ENCODE measurements at regions not wholly inside any gene's neighbourhood (a gene's known extent, or its start where the extent isn't known, plus 50 kb on each side); places are given as distances from the start of the nearest gene placed in this dataset.

GRCh38 chr3:64974401-64974800, 286.6 kb upstream of the ADAMTS9 start:
- Histone ChIP-seq H3K4me1 (ENCODE audit: control insufficient read depth in 1 of 2, insufficient read depth in 2 of 2, low read length in 2 of 2) (no peaks in the 10 kb centered on the region), H3K27me3 (ENCODE audit: control insufficient read depth in 1 of 2, insufficient read depth in 2 of 2, low read length in 1 of 2) (no peaks in the 10 kb centered on the region), H3K27ac (ENCODE audit: low read depth in 1 of 2, low read length in 2 of 2) (no peak overlapping the region), H3K9me3 (ENCODE audit: control insufficient read depth, low read length) (no peaks in the 10 kb centered on the region), H3K36me3 (ENCODE audit: control insufficient read depth in 1 of 2, insufficient read depth in 2 of 2, low read length in 1 of 2) (peaks cover 0 to 2% of the 10 kb centered on the region in 2 donors), H3K4me3 (ENCODE audit: low read length in 2 of 2) (no peak overlapping the region)
- ATAC-seq (ENCODE audit: low FRiP score) (no peak), DNase-seq (no peak)
- intact Hi-C loops (cut with DNase I): no loop called here
- WGBS, 2 donors: 84 to 85% methylated on average over 5 of the region's 5 CpGs

GRCh38 chr3:64972793-64973192, 285.0 kb upstream of the ADAMTS9 start:
- intact Hi-C loops (cut with DNase I): no loop called here
- 96 to 100% methylated on average over 1 of the region's 1 CpG for WGBS, 2 donors
- peaks cover 0 to 2% of the 10 kb centered on the region in 2 donors for H3K36me3 ChIP-seq (ENCODE audit: control insufficient read depth in 1 of 2, insufficient read depth in 2 of 2, low read length in 1 of 2)
- ATAC-seq (ENCODE audit: low FRiP score) (no peak), DNase-seq (no peak)
- H3K27ac ChIP-seq (ENCODE audit: low read depth in 1 of 2, low read length in 2 of 2): no peak overlapping the region
- H3K4me3 ChIP-seq (ENCODE audit: low read length in 2 of 2): no peak overlapping the region
- no peaks in the 10 kb centered on the region for H3K4me1 ChIP-seq (ENCODE audit: control insufficient read depth in 1 of 2, insufficient read depth in 2 of 2, low read length in 2 of 2)
- H3K9me3 ChIP-seq (ENCODE audit: control insufficient read depth, low read length): no peaks in the 10 kb centered on the region
- H3K27me3 ChIP-seq (ENCODE audit: control insufficient read depth in 1 of 2, insufficient read depth in 2 of 2, low read length in 1 of 2): no peaks in the 10 kb centered on the region

GRCh38 chr3:64971602-64972001, 283.8 kb upstream of the ADAMTS9 start:
- 61 to 93% methylated on average over 1 of the region's 1 CpG for WGBS, 2 donors
- no peak overlapping the region for H3K27ac ChIP-seq (ENCODE audit: low read depth in 1 of 2, low read length in 2 of 2)

GRCh38 chr3:64970634-64971033, 282.8 kb upstream of the ADAMTS9 start:
- WGBS, 2 donors: 93 to 94% methylated on average over 3 of the region's 3 CpGs
- no peaks in the 10 kb centered on the region for H3K27me3 ChIP-seq (ENCODE audit: control insufficient read depth in 1 of 2, insufficient read depth in 2 of 2, low read length in 1 of 2)
- ATAC-seq (ENCODE audit: low FRiP score) (no peak), DNase-seq (no peak)
- no peak overlapping the region for H3K4me3 ChIP-seq (ENCODE audit: low read length in 2 of 2)
- no peaks in the 10 kb centered on the region for H3K4me1 ChIP-seq (ENCODE audit: control insufficient read depth in 1 of 2, insufficient read depth in 2 of 2, low read length in 2 of 2)
- peaks cover 0 to 2% of the 10 kb centered on the region in 2 donors for H3K36me3 ChIP-seq (ENCODE audit: control insufficient read depth in 1 of 2, insufficient read depth in 2 of 2, low read length in 1 of 2)
- H3K9me3 ChIP-seq (ENCODE audit: control insufficient read depth, low read length): no peaks in the 10 kb centered on the region
- no peak overlapping the region for H3K27ac ChIP-seq (ENCODE audit: low read depth in 1 of 2, low read length in 2 of 2)
- intact Hi-C loops (cut with DNase I): no loop called here

More at GRCh38 chr3:64971602-64972001, 283.8 kb upstream of the ADAMTS9 start:
- no peaks in the 10 kb centered on the region for H3K9me3 ChIP-seq (ENCODE audit: control insufficient read depth, low read length)
- DNase-seq: no peak
- peaks cover 0 to 2% of the 10 kb centered on the region in 2 donors for H3K36me3 ChIP-seq (ENCODE audit: control insufficient read depth in 1 of 2, insufficient read depth in 2 of 2, low read length in 1 of 2)
- H3K4me1 ChIP-seq (ENCODE audit: control insufficient read depth in 1 of 2, insufficient read depth in 2 of 2, low read length in 2 of 2): no peaks in the 10 kb centered on the region
- ATAC-seq (ENCODE audit: low FRiP score): no peak
- no peaks in the 10 kb centered on the region for H3K27me3 ChIP-seq (ENCODE audit: control insufficient read depth in 1 of 2, insufficient read depth in 2 of 2, low read length in 1 of 2)
- intact Hi-C loops (cut with DNase I): no loop called here
- no peak overlapping the region for H3K4me3 ChIP-seq (ENCODE audit: low read length in 2 of 2)

GRCh38 chr3:64961301-64961700, 273.5 kb upstream of the ADAMTS9 start:
- intact Hi-C loops (cut with DNase I): no loop called here
- H3K4me3 ChIP-seq (ENCODE audit: low read length in 2 of 2): no peak overlapping the region
- H3K27me3 ChIP-seq (ENCODE audit: control insufficient read depth in 1 of 2, insufficient read depth in 2 of 2, low read length in 1 of 2): no peaks in the 10 kb centered on the region
- no peak overlapping the region for H3K27ac ChIP-seq (ENCODE audit: low read depth in 1 of 2, low read length in 2 of 2)
- H3K36me3 ChIP-seq (ENCODE audit: control insufficient read depth in 1 of 2, insufficient read depth in 2 of 2, low read length in 1 of 2): no peaks in the 10 kb centered on the region
- no peaks in the 10 kb centered on the region for H3K9me3 ChIP-seq (ENCODE audit: control insufficient read depth, low read length)
- no peaks in the 10 kb centered on the region for H3K4me1 ChIP-seq (ENCODE audit: control insufficient read depth in 1 of 2, insufficient read depth in 2 of 2, low read length in 2 of 2)
- no peak for DNase-seq
- no peak for ATAC-seq (ENCODE audit: low FRiP score)

GRCh38 chr3:64958199-64958843, 270.5 kb upstream of the ADAMTS9 start:
- H3K9me3 ChIP-seq (ENCODE audit: control insufficient read depth, low read length): no peaks in the 10 kb centered on the region
- DNase-seq: no peak
- H3K36me3 ChIP-seq (ENCODE audit: control insufficient read depth in 1 of 2, insufficient read depth in 2 of 2, low read length in 1 of 2): no peaks in the 10 kb centered on the region
- intact Hi-C loops (cut with DNase I): loop anchor here in 1 of 2 donors (5.0 kb wide), 1 partner anchor 171 kb away; no protein-coding TSS in a partner anchor
- no peak overlapping the region for H3K27ac ChIP-seq (ENCODE audit: low read depth in 1 of 2, low read length in 2 of 2)
- H3K27me3 ChIP-seq (ENCODE audit: control insufficient read depth in 1 of 2, insufficient read depth in 2 of 2, low read length in 1 of 2): no peaks in the 10 kb centered on the region
- no peak overlapping the region for H3K4me3 ChIP-seq (ENCODE audit: low read length in 2 of 2)
- WGBS, 2 donors: 48 to 58% methylated on average over 3 of the region's 3 CpGs
- H3K4me1 ChIP-seq (ENCODE audit: control insufficient read depth in 1 of 2, insufficient read depth in 2 of 2, low read length in 2 of 2): peaks cover 0 to 2% of the 10 kb centered on the region in 2 donors
- no peak for ATAC-seq (ENCODE audit: low FRiP score)

GRCh38 chr3:64957408-64958198, 269.8 kb upstream of the ADAMTS9 start:
- DNase-seq (no peak), ATAC-seq (ENCODE audit: low FRiP score) (no peak)
- Histone ChIP-seq H3K4me3 (ENCODE audit: low read length in 2 of 2) (no peak overlapping the region), H3K4me1 (ENCODE audit: control insufficient read depth in 1 of 2, insufficient read depth in 2 of 2, low read length in 2 of 2) (peaks cover 0 to 2% of the 10 kb centered on the region in 2 donors), H3K27ac (ENCODE audit: low read depth in 1 of 2, low read length in 2 of 2) (no peak overlapping the region), H3K36me3 (ENCODE audit: control insufficient read depth in 1 of 2, insufficient read depth in 2 of 2, low read length in 1 of 2) (no peaks in the 10 kb centered on the region), H3K9me3 (ENCODE audit: control insufficient read depth, low read length) (no peaks in the 10 kb centered on the region), H3K27me3 (ENCODE audit: control insufficient read depth in 1 of 2, insufficient read depth in 2 of 2, low read length in 1 of 2) (no peaks in the 10 kb centered on the region)
- intact Hi-C loops (cut with DNase I): loop anchor here in 1 of 2 donors (5.0 kb wide), 1 partner anchor 170 kb away; no protein-coding TSS in a partner anchor
- 91 to 93% methylated on average over 6 of the region's 6 CpGs for WGBS, 2 donors

- H3K4me3 ChIP-seq (ENCODE audit: low read length in 2 of 2): no peak overlapping the region
- DNase-seq: no peak
- H3K27ac ChIP-seq (ENCODE audit: low read depth in 1 of 2, low read length in 2 of 2): no peak overlapping the region
- H3K36me3 ChIP-seq (ENCODE audit: control insufficient read depth in 1 of 2, insufficient read depth in 2 of 2, low read length in 1 of 2): no peaks in the 10 kb centered on the region
- intact Hi-C loops (cut with DNase I): loop anchor here in 1 of 2 donors (5.0 kb wide), 1 partner anchor 170 kb away; no protein-coding TSS in a partner anchor
- peaks cover 0 to 2% of the 10 kb centered on the region in 2 donors for H3K4me1 ChIP-seq (ENCODE audit: control insufficient read depth in 1 of 2, insufficient read depth in 2 of 2, low read length in 2 of 2)
- WGBS, 2 donors: 46 to 54% methylated on average over 10 of the region's 10 CpGs
- no peak for ATAC-seq (ENCODE audit: low FRiP score)
- no peaks in the 10 kb centered on the region for H3K27me3 ChIP-seq (ENCODE audit: control insufficient read depth in 1 of 2, insufficient read depth in 2 of 2, low read length in 1 of 2)
- H3K9me3 ChIP-seq (ENCODE audit: control insufficient read depth, low read length): no peaks in the 10 kb centered on the region
Measured at GRCh38 chr3:64956711-64957325, 269.0 kb upstream of the ADAMTS9 start.
